DMS153 treated with DMSO at 0.1 percent for 48 hours (cell line): ENCODE measurements at regions not wholly inside any gene's neighbourhood (a gene's known extent, or its start where the extent isn't known, plus 50 kb on each side); places are given as distances from the start of the nearest gene placed in this dataset.
"Not testable (repeated sequence)": the region's sequence is repeated elsewhere in the genome, so short reads cannot be mapped to it uniquely, and the experiment has no call there.

Experiments
- DNase-seq: peaks from one replicate; lab custom pipeline; 2025; ENCODE audit not compliant: unreplicated experiment; lab: John Stamatoyannopoulos, UW

DNA sequence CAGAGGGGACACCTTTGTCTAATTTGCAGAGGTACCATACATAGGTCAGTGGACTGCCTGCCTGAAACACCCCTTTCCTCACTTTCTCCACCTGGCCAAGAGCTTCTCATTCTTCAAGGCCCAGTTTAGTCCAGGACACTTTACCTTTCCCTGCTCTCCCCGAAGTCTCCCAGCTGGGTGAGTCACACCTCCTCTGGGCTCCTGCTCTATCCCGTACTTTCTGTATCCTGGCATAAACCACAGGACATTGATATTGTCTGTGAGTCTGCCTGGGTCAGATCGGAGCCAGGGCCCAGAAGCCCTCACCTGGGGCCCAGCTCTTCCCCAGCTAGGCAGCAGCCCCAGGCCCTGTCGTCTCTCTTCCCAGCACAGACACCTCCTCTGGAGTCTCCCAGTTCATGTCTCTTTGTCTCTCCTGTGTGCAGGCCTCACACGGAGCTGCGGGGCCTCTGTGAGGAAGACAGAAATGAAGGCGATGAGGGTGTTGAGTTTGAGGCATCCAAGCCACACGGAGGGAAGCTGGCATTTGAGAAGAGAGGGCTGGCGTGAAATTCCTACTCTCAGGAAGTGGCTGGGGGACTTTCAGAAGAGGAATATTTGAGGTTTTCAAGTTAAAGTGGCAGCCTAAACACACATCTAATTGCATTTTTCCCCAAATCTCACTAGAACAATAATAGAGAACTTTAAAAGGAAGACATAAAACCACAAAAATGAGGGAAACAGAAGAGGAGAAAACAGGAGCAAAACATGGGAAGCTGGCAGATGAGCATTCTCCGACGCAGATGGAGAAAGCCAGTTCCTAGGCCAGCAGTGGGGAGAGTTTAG is 79.6 kb upstream of the LAPTM4A start:
- DNase-seq: no peak

DNA sequence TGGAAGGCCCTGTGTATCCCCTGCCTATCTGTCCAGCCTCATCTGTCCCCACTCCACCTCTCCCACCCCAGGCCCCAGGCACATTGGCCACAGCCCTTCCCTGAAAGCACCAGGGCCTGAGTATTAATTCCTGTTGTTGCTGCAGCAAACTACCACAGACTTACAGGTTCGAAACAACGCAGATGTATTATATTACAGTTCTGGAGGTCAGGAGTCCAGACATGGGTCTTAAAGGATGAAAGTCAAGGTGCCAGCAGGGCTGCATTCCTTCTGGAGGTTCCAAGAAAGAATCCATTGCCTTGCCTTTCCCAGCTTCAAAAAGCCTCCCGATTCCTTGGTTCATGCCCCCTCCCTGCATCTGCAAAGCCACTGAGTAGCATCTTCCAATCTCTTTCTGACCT is 78.7 kb upstream of the LAPTM4A start:
- DNase-seq: no peak

GRCh38 chr2:20129331-20130159 is 78.1 kb upstream of the LAPTM4A start:
- DNase-seq: no peak

DNA sequence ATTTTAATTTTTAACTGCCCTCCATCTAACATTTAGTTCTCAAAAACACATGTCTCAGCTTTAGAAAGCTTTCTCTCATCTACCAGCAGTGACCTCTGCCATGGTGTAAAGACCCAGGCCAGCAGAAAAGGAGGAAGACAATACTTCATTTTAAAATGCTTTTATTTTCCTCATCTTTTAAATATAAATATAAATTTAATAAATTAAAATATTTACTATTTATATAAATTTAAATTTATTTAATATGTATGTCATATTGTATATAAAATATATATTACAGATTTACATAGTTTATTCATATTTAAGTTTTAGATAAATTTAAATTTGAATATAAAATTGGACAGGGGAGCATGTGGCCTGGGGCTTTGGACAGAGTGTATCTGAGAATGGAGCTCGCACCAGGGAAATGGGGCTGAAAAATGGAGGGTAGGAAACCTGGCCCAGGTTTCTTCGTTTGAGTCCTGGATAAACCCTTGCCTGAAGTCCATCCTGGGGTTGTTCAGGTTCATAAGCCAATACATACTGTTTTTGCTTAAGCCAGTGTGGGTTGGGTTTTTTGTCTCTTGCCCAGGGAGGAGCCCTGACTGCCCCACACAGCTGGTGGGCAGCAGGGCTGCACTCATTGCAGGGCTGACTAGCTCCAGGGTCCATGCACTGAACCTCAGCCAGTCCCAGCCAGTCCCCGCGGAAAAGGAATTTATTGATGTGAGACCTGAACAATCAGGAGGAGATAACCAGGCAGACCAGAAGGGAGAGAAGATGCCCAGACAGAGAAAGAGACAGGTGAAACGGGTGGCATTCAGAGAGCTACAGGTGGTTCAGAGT is 77.3 kb upstream of the LAPTM4A start:
- DNase-seq: no peak

GRCh38 chr2:20126469-20126868 is 75.0 kb upstream of the LAPTM4A start:
- DNase-seq: no peak

- no peak for DNase-seq
Measured at GRCh38 chr2:20126040-20126439, 74.6 kb upstream of the LAPTM4A start.

GRCh38 chr2:20125616-20126015 is 74.2 kb upstream of the LAPTM4A start:
- DNase-seq: no peak

GRCh38 chr2:20125164-20125563 is 73.7 kb upstream of the LAPTM4A start:
- no peak for DNase-seq

DNA sequence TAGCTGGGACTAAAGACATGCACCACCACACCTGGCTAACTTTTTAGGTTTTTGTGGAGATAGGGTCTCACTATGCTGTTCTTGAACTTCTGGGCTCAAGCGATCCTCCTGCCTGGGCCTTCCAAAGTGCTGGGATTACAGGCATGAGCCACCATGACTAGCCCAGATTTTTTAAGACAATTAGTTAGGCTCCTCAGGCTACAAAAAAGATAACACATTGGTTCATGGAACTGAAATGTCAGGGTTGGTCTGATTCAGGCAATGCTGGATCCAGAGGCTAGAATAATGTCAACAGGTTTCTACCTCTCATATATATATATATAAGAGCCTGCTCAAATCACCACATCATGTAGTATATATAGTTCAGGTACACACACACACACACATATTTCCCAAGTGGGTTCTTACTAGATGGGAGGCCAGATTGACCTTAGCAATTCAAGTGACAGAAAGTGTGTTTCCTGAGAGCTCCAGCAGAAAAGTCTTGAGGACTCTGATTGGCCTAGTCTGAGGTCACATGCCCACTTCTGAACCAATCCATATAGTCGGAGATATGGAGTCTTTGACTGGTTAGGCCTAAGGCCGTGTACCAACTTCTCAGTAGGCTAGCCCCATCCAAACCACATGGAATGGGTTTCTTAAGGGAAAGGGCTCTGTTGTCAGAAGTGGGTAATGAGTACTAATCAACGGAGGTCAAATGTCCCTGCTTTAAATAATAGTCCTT is 72.6 kb upstream of the LAPTM4A start:
- DNase-seq: no peak

DNA sequence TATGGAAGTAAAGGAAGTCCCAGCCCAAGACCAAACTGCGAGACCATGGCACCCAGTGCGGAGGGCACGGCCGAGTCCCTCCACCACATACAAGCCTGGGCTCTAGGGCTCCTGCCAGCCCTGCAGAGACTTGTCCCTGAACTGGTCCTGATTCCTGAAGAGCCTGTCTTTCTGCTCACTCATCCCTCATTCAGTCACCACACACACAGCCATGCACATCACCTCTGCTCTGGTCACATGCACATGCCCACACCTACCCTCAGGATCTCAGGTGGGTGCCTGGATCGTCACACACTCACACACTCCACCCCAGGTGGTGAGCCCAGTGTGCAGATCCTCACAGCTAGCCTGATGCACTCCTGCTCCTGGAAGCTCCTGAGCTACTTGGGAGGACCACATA is 71.4 kb upstream of the LAPTM4A start:
- no peak for DNase-seq

DNA sequence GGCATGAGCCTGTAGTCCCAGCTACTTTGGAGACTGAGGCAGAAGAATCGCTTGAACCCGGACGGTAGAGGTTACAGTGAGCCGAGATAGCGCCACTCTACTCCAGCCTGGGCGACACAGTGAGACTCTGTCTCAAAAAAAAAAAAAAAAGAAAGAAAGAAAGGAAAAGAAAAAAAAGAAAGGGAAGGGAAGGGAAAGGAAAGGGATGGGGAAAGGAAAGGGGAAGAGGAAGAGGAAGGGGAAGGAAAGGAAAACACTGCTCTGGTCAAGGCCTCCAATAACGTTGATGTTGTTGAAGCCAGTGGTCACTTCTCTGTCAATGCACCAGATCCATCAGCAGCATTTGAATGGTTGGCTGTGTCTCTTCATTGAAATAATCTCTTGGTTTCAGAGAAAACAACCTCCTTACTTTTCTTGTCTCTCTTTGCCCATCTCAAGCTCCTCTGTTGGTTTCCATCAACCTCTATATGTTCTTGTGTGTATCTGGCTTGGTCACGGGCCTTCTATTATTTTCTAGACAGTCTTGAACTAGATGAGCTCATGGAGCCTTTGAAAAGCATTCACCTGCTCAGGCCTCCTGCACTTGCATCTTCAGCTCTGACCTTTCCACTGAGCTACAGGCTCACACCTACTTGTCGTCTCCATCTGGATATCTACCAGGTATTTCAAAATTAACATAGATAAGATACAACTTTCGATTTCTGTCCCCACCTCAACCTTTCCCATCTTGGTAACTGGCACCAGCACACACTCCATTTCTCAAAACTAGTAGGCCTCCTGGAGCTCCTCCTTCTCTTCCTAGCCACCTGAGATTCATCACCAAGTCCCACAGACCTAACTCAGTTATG is 69.4 kb upstream of the LAPTM4A start:
- DNase-seq: no peak

DNA sequence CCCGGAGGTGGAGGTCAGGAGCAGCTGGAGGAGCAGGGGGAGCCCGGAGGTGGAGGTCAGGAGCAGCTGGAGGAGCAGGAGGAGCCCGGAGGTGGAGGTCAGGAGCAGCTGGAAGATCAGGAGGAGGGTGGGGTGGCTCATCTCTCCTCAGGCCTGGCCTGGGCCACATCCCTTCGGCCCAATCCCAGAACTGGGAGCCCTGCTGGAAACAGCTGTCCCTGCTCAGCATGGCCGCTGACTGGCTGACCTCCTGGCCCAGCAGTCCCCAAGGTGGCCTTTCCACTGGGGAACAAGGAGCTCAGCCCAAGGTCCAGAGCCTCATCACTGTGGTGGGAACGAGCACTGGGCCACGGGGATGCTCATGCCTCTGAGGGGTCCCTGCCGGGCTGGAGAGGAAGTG is 66.6 kb upstream of the LAPTM4A start:
- no peak for DNase-seq

GRCh38 chr2:20115902-20116301 is 64.5 kb upstream of the LAPTM4A start:
- no peak for DNase-seq

GRCh38 chr2:20115374-20115773 is 63.9 kb upstream of the LAPTM4A start:
- no peak for DNase-seq

DNA sequence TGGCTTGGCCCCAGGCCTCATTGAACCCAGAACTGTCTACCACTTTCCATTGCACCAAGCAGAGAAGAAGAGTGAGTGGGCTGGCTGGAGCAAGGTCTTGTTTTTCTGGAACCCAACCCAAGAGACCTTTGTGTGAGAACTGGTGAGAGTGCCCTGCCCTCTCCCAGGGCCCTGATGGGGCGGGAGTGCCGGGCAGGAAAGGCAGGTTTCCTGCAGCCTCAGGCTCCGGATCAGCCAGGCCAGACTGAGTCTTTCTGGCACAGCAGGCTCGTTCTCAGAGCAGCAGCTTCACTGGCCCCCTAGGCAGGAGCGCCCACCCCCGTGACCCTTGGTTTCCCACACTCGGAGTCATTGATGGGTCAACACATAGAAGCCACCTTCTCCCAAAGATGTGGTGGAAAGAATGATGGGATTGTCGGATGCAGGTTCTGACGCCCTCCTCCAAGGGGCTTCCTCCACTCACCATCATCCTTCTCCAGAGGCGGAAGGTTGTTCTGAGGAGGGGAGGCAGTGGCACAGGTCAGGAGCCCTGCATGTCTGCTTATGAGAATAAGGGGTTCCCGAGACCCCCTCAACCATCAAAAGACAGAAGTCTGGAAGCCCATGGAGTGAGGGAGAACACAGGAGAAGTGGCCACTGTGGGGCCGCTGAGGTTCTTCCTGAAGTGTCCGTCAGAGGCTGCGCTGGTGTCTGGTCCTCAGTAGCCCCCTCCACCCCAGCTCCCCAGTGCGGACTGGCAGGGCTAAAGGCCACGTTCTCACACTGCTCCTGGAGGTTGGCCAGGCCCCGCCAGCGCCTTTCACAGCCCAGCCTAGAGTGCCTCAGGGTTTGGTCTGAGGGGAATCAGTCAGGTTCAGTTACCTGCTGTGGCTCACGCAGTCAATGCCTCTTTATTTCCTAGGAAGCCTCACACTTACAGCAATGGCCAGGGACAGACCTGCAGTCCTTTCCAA is 62.8 kb upstream of the LAPTM4A start:
- no peak for DNase-seq

DNA sequence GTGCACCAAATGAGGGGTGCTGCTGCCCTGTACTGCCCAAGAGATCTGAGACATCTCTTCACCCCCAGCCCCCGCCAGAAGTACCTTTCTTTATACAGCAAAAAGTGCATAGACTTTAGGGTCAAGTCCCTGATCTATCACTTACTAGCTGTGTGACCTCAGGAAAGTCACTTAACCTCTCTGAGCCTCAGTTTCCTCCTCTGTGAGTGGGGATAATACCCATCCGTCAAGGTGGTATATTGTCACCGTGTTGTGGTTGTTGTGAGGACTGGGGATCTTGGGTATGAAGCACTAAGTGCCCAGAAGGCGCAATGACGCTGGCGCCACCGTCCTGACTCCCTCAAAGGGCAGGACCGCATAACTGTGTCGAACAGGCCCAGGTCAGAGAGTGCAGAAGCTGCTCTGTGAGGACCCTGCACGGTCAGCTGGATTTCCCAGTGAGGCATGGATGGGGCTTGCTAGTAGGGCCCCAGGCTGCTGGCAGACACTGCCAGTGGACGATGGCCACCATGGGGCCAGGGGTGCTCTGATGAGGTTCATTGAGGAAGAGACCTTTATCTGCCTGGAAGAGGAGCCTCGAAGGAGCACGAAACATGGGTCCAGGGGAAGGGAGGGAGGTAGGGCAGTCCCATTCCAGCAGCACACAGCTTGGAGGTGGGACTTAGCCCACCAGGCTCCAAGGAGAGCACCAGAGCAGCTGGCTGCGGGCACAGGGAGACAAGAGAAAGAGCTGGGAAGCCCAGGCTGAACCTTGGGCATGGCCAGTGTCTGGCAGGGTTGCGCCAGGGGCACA is 61.8 kb upstream of the LAPTM4A start:
- DNase-seq: no peak

- not testable (repeated sequence) for DNase-seq
Measured at GRCh38 chr2:20112361-20112760, 60.9 kb upstream of the LAPTM4A start.
